Sigmoid colon (tissue), 6 donors: ENCODE measurements at regions not wholly inside any gene's neighbourhood (a gene's known extent, or its start where the extent isn't known, plus 50 kb on each side); places are given as distances from the start of the nearest gene placed in this dataset.
A peak's percentile ranks its signal among the peaks of the same experiment; 100 is the strongest.

Source experiments
- DNase-seq: peaks from one replicate; pipeline ENCODE4 v3.0.0-alpha.2; 2019
- H3K27ac ChIP-seq, 4 donors: fragments of 200-600 bp; sonication (generic); one replicate each; pipeline ENCODE4 v1.5.1; 2016 to 2019; ENCODE audit warnings: mild to moderate bottlenecking in 1 of 4
- H3K27me3 ChIP-seq, 3 donors: fragments of 200-600 bp; sonication (generic); one replicate each; pipeline ENCODE4 v1.5.1; 2019; ENCODE audit warnings: mild to moderate bottlenecking in 1 of 3
- H3K36me3 ChIP-seq, 4 donors: fragments of 200-600 bp; sonication (generic); one replicate each; pipeline ENCODE4 v1.5.1; 2016 to 2019
- H3K4me1 ChIP-seq, 4 donors: fragments of 200-600 bp; sonication (generic); one replicate each; pipeline ENCODE4 v1.5.1; 2017 to 2019
- H3K4me3 ChIP-seq, 4 donors: fragments of 200-600 bp; sonication (generic); one replicate each; pipeline ENCODE4 v1.5.1; 2017 to 2019; ENCODE audit warnings: mild to moderate bottlenecking in 2 of 4, moderate library complexity in 1 of 4
- H3K9me3 ChIP-seq, 4 donors: fragments of 200-600 bp in 3 of 4; sonication (generic) in 3 of 4; one replicate each; pipeline versions ENCODE4 v1.5.1 to v1.6.1; 2013 to 2019
- CTCF ChIP-seq, 4 experiments: fragments of 450-650 bp in 3 of 4; fragments of 200-600 bp in 1 of 4; IDR thresholded peaks; one replicate each; pipeline ENCODE4 v1.5.1; 2016 to 2019; ENCODE audit warnings: antibody characterized with exemption in 4 of 4, mild to moderate bottlenecking in 3 of 4, moderate library complexity in 2 of 4
- EP300 ChIP-seq, 4 donors: sonication (generic); formaldehyde crosslinking; IDR thresholded peaks; one replicate each; pipeline ENCODE4 v1.6.1; 2017; ENCODE audit warnings: antibody characterized with exemption in 4 of 4
- POLR2A ChIP-seq, 2 donors: fragments of 450-650 bp; IDR thresholded peaks; one replicate each; pipeline ENCODE4 v1.6.1; 2016; ENCODE audit warnings: antibody characterized with exemption in 2 of 2, mild to moderate bottlenecking in 2 of 2, moderate library complexity in 2 of 2
- POLR2AphosphoS5 ChIP-seq, 4 donors: sonication (generic); formaldehyde crosslinking; IDR thresholded peaks; one replicate each; pipeline ENCODE4 v1.6.1; 2017; ENCODE audit warnings: antibody characterized with exemption in 4 of 4
- WGBS, 2 donors: extraction: QIAGEN DNeasy Blood & Tissue Kit; methylation state at CpG; one replicate each; pipeline ENCODE4 v1.1.7; 2013; 5-methylcytosine and 5-hydroxymethylcytosine counted together
- intact Hi-C: fragments of 100-400 bp; cut with DNase I; formaldehyde crosslinking; loops from one replicate; pipeline ENCODE4 v1.15.1; 2023
- donor health status: healthy with polysubstance abuse.
- donor health status: healthy.

GRCh38 chr2:176729706-176730569 lies 460.7 kb downstream of the MTX2 start:
- 11 to 44% methylated on average over 1 of the region's 1 CpG for WGBS, 2 donors
- H3K27ac ChIP-seq: peak overlapping the region in 1 of 4 donors; percentile 10
- H3K9me3 ChIP-seq: no peaks in the 10 kb centered on the region
- intact Hi-C loops: no loop called here
- DNase-seq: no peak
- TF ChIP-seq EP300 (IDR thresholded peaks at IDR 0.05): no peak
- TF ChIP-seq POLR2A (IDR thresholded peaks at IDR 0.05): no peak
- no peak for TF ChIP-seq POLR2AphosphoS5 (IDR thresholded peaks at IDR 0.05)
- TF ChIP-seq CTCF (IDR thresholded peaks at IDR 0.05): no peak
- H3K36me3 ChIP-seq: no peaks in the 10 kb centered on the region
- H3K27me3 ChIP-seq: no peaks in the 10 kb centered on the region
- H3K4me1 ChIP-seq: peaks cover 0 to 7% (median 7%) of the 10 kb centered on the region in 4 donors
- no peak overlapping the region for H3K4me3 ChIP-seq

- peaks cover 0 to 7% (median 7%) of the 10 kb centered on the region in 4 donors for H3K4me1 ChIP-seq
- H3K27ac ChIP-seq: no peak overlapping the region
- no peaks in the 10 kb centered on the region for H3K9me3 ChIP-seq
- no peaks in the 10 kb centered on the region for H3K27me3 ChIP-seq
- intact Hi-C loops: no loop called here
- DNase-seq: no peak
- H3K36me3 ChIP-seq: no peaks in the 10 kb centered on the region
- no peak for TF ChIP-seq POLR2A (IDR thresholded peaks at IDR 0.05)
- no peak for TF ChIP-seq POLR2AphosphoS5 (IDR thresholded peaks at IDR 0.05)
- 54 to 70% methylated on average over 1 of the region's 1 CpG for WGBS, 2 donors
- no peak overlapping the region for H3K4me3 ChIP-seq
These were observed 463.5 kb downstream of the MTX2 start for GRCh38 chr2:176732780-176733179.

GRCh38 chr2:176733698-176734430 lies 464.6 kb downstream of the MTX2 start:
- Histone ChIP-seq H3K36me3 (no peaks in the 10 kb centered on the region), H3K27me3 (no peaks in the 10 kb centered on the region), H3K9me3 (no peaks in the 10 kb centered on the region), H3K4me1 (peaks cover 0 to 7% (median 7%) of the 10 kb centered on the region in 4 donors), H3K4me3 (no peak overlapping the region), H3K27ac (no peak overlapping the region)
- DNase-seq: no peak
- intact Hi-C loops: no loop called here
- 84 to 88% methylated on average over 3 of the region's 3 CpGs for WGBS, 2 donors
- no peak for TF ChIP-seq EP300 (IDR thresholded peaks at IDR 0.05)
- TF ChIP-seq POLR2A (IDR thresholded peaks at IDR 0.05): no peak
- no peak for TF ChIP-seq CTCF (IDR thresholded peaks at IDR 0.05)
- no peak for TF ChIP-seq POLR2AphosphoS5 (IDR thresholded peaks at IDR 0.05)

GRCh38 chr2:176734868-176735267 lies 465.6 kb downstream of the MTX2 start:
- Histone ChIP-seq H3K4me3 (no peak overlapping the region), H3K27me3 (no peaks in the 10 kb centered on the region), H3K27ac (no peak overlapping the region), H3K9me3 (no peaks in the 10 kb centered on the region), H3K36me3 (no peaks in the 10 kb centered on the region), H3K4me1 (peaks cover 0 to 2% (median 2%) of the 10 kb centered on the region in 4 donors)
- DNase-seq: no peak
- WGBS, 2 donors: 81 to 88% methylated on average over 5 of the region's 5 CpGs
- TF ChIP-seq EP300 (IDR thresholded peaks at IDR 0.05) (no peak), POLR2A (IDR thresholded peaks at IDR 0.05) (no peak), CTCF (IDR thresholded peaks at IDR 0.05) (no peak), POLR2AphosphoS5 (IDR thresholded peaks at IDR 0.05) (no peak)
- intact Hi-C loops: no loop called here

GRCh38 chr2:176742271-176742670 lies 470.3 kb upstream of the HNRNPA3 start:
- intact Hi-C loops: no loop called here
- Histone ChIP-seq H3K9me3 (no peaks in the 10 kb centered on the region), H3K36me3 (no peaks in the 10 kb centered on the region), H3K27me3 (no peaks in the 10 kb centered on the region), H3K27ac (no peak overlapping the region), H3K4me3 (no peak overlapping the region), H3K4me1 (peaks cover 0 to 17% (median 5%) of the 10 kb centered on the region in 4 donors)
- WGBS, 2 donors: 88 to 93% methylated on average over 1 of the region's 1 CpG
- DNase-seq: no peak
- TF ChIP-seq POLR2A (IDR thresholded peaks at IDR 0.05): no peak
- no peak for TF ChIP-seq EP300 (IDR thresholded peaks at IDR 0.05)
- TF ChIP-seq CTCF (IDR thresholded peaks at IDR 0.05): no peak
- TF ChIP-seq POLR2AphosphoS5 (IDR thresholded peaks at IDR 0.05): no peak
